HG02678 (cell line): ENCODE measurements at regions not wholly inside any gene's neighbourhood (a gene's known extent, or its start where the extent isn't known, plus 50 kb on each side); places are given as distances from the start of the nearest gene placed in this dataset.
"Not testable (repeated sequence)": the region's sequence is repeated elsewhere in the genome, so short reads cannot be mapped to it uniquely, and the experiment has no call there.

Experiments
- ATAC-seq: cut with Tn5 transposase; IDR thresholded peaks from one replicate; pipeline ENCODE4 v1.9.1; 2021; ENCODE audit warnings: mild to moderate bottlenecking, moderate library complexity; ENCODE audit not compliant: unreplicated experiment

- no peak for ATAC-seq
These were observed 204.3 kb upstream of the TBL1X start for GRCh38 chrX:9260603-9261002.

GRCh38 chrX:9267415-9267814, 197.4 kb upstream of the TBL1X start:
- ATAC-seq: no peak

GRCh38 chrX:9269134-9269533, 195.7 kb upstream of the TBL1X start:
- ATAC-seq: no peak

- no peak for ATAC-seq
These were observed 192.9 kb upstream of the TBL1X start for GRCh38 chrX:9271789-9272525.

- ATAC-seq: no peak
These were observed 191.1 kb upstream of the TBL1X start for GRCh38 chrX:9273744-9274143.

GRCh38 chrX:9278475-9279233, 186.2 kb upstream of the TBL1X start:
- ATAC-seq: no peak

- ATAC-seq: peak; percentile 48
These were observed 185.7 kb upstream of the TBL1X start for GRCh38 chrX:9279234-9279544.

- no peak for ATAC-seq
These were observed 184.0 kb upstream of the TBL1X start for GRCh38 chrX:9280831-9281230.

GRCh38 chrX:9282325-9282724, 182.5 kb upstream of the TBL1X start:
- ATAC-seq: no peak

GRCh38 chrX:9285342-9285771, 179.5 kb upstream of the TBL1X start:
- no peak for ATAC-seq

- ATAC-seq: no peak
These were observed 178.6 kb upstream of the TBL1X start for GRCh38 chrX:9286234-9286633.

GRCh38 chrX:9291629-9292028, 173.2 kb upstream of the TBL1X start:
- ATAC-seq: no peak

GRCh38 chrX:9293051-9293496, 171.8 kb upstream of the TBL1X start:
- ATAC-seq: no peak

GRCh38 chrX:9293903-9294302, 171.0 kb upstream of the TBL1X start:
- no peak for ATAC-seq

GRCh38 chrX:9295551-9295950, 169.3 kb upstream of the TBL1X start:
- no peak for ATAC-seq

- ATAC-seq: no peak
These were observed 166.6 kb upstream of the TBL1X start for GRCh38 chrX:9298221-9298620.

- not testable (repeated sequence) for ATAC-seq
These were observed 165.2 kb upstream of the TBL1X start for GRCh38 chrX:9299681-9300080.

GRCh38 chrX:9301836-9302235, 163.0 kb upstream of the TBL1X start:
- no peak for ATAC-seq

GRCh38 chrX:9302381-9302780, 162.5 kb upstream of the TBL1X start:
- ATAC-seq: no peak

- ATAC-seq: no peak
These were observed 156.4 kb upstream of the TBL1X start for GRCh38 chrX:9308426-9308825.

GRCh38 chrX:9310616-9311015, 154.2 kb upstream of the TBL1X start:
- no peak for ATAC-seq

- ATAC-seq: no peak
These were observed 153.3 kb upstream of the TBL1X start for GRCh38 chrX:9311421-9312160.
